RWPE2 (cell line): ENCODE measurements at regions not wholly inside any gene's neighbourhood (a gene's known extent, or its start where the extent isn't known, plus 50 kb on each side); places are given as distances from the start of the nearest gene placed in this dataset.

Experiments used
- ATAC-seq: fragments of 200-7000 bp; cut with Tn5 transposase; 3 replicates; pipeline ENCODE4 v1.9.1; 2021; ENCODE audit warnings: low read depth
- DNase-seq: peaks from one replicate; pipeline ENCODE4 v3.0.0-alpha.2; 2020; ENCODE audit warnings: low spot score
- H3K27ac ChIP-seq: fragments of 450-650 bp; 2 replicates; pipeline ENCODE4 v1.5.1; 2017; ENCODE audit warnings: mild to moderate bottlenecking; ENCODE audit not compliant: poor library complexity, severe bottlenecking
- H3K27me3 ChIP-seq: fragments of 250-450 bp; sonication (Bioruptor Pico); 2 replicates; pipeline ENCODE4 v1.5.1; 2021; ENCODE audit warnings: mild to moderate bottlenecking, moderate library complexity; ENCODE audit not compliant: insufficient read depth, poor library complexity, severe bottlenecking
- H3K36me3 ChIP-seq: fragments of 250-450 bp; sonication (Bioruptor Pico); 2 replicates; pipeline ENCODE4 v1.5.1; 2020; ENCODE audit warnings: low read depth, mild to moderate bottlenecking, moderate library complexity
- H3K4me1 ChIP-seq: fragments of 250-450 bp; sonication (Bioruptor Pico); 2 replicates; pipeline ENCODE4 v1.5.1; 2021; ENCODE audit warnings: mild to moderate bottlenecking, moderate library complexity; ENCODE audit not compliant: insufficient read depth, poor library complexity, severe bottlenecking
- H3K4me3 ChIP-seq: fragments of 250-450 bp; sonication (Bioruptor Pico); 2 replicates; pipeline ENCODE4 v1.5.1; 2021; ENCODE audit warnings: mild to moderate bottlenecking, moderate library complexity; ENCODE audit not compliant: severe bottlenecking
- H3K9me3 ChIP-seq: fragments of 250-450 bp; sonication (Bioruptor Pico); 2 replicates; pipeline ENCODE4 v1.5.1; 2021; ENCODE audit warnings: mild to moderate bottlenecking, moderate library complexity; ENCODE audit not compliant: severe bottlenecking
- TF ChIP-seq, protein P1 (sequence below): fragments of 450-650 bp; IDR thresholded peaks from one replicate; pipeline ENCODE4 v1.5.1; 2017; ENCODE audit warnings: mild to moderate bottlenecking, moderate library complexity; ENCODE audit not compliant: poor library complexity, severe bottlenecking

DNA sequence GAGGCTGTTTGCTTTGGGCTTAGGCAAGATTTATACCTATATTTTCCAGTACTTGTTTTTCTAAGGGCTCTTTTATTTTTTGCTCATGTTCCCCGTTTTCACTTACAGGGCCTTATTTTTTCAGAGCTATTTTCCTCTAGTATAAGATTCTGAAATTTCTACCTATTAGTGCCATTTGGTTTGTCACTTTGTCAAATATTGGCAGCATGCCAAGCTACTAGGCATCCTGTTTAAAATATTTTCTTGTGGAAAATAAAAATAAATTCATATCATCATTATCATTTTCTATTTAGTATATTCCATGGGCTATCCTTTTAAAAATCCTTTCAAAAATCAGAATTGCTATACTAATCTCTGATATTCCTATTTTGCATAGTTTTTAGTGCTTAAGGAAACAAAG lies 64.8 kb upstream of the CHST9 start:
- Histone ChIP-seq H3K4me3 (no peak overlapping the region), H3K36me3 (no peaks in the 10 kb centered on the region), H3K27me3 (no peaks in the 10 kb centered on the region), H3K27ac (no peak overlapping the region), H3K4me1 (no peaks in the 10 kb centered on the region), H3K9me3 (no peaks in the 10 kb centered on the region)
- TF ChIP-seq, protein P1, sequence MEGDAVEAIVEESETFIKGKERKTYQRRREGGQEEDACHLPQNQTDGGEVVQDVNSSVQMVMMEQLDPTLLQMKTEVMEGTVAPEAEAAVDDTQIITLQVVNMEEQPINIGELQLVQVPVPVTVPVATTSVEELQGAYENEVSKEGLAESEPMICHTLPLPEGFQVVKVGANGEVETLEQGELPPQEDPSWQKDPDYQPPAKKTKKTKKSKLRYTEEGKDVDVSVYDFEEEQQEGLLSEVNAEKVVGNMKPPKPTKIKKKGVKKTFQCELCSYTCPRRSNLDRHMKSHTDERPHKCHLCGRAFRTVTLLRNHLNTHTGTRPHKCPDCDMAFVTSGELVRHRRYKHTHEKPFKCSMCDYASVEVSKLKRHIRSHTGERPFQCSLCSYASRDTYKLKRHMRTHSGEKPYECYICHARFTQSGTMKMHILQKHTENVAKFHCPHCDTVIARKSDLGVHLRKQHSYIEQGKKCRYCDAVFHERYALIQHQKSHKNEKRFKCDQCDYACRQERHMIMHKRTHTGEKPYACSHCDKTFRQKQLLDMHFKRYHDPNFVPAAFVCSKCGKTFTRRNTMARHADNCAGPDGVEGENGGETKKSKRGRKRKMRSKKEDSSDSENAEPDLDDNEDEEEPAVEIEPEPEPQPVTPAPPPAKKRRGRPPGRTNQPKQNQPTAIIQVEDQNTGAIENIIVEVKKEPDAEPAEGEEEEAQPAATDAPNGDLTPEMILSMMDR: no peak
- DNase-seq (no peak), ATAC-seq (no peak)

GRCh38 chr18:27244259-27244658 lies 59.2 kb upstream of the CHST9 start:
- ATAC-seq: no peak
- TF ChIP-seq, protein P1: no peak
- no peak overlapping the region for H3K27ac ChIP-seq
- peaks cover 4% of the 10 kb centered on the region for H3K27me3 ChIP-seq
- no peak for DNase-seq
- H3K4me1 ChIP-seq: no peaks in the 10 kb centered on the region
- H3K4me3 ChIP-seq: no peak overlapping the region
- H3K36me3 ChIP-seq: no peaks in the 10 kb centered on the region
- no peaks in the 10 kb centered on the region for H3K9me3 ChIP-seq

DNA sequence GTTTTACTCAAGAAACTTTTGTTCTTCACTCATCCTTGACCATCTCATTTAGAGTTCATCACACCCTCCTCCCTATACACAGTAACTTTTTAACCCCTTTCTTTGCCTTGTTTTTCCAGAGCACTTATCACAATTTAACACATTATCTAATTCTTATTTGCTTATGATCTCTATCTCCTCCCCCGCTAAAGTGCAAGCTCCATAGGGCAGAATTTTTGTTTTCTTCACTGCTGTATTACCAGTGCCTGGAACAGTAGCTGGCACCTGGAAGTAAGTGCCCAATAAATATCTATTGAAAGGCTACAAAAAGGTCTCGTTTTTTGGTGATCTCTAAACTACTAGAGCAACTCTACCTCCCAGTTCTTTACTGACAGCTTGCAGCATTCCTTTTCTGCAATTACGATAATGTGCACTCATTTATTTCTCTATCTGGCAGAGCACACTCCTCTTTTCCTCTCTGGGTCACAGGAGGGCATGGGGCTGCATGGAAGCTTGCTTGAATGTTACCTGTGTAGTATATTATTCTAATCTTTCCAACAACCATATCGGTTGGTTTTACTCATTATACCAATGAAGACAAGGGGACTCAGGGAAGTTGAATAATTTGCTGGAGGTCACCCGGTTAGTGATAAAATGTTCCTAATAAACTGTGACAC lies 57.4 kb upstream of the CHST9 start:
- no peaks in the 10 kb centered on the region for H3K9me3 ChIP-seq
- DNase-seq: no peak
- no peaks in the 10 kb centered on the region for H3K36me3 ChIP-seq
- H3K27ac ChIP-seq: no peak overlapping the region
- TF ChIP-seq, protein P1: no peak
- no peaks in the 10 kb centered on the region for H3K4me1 ChIP-seq
- no peak for ATAC-seq
- H3K4me3 ChIP-seq: no peak overlapping the region
- peaks cover 4% of the 10 kb centered on the region for H3K27me3 ChIP-seq

DNA sequence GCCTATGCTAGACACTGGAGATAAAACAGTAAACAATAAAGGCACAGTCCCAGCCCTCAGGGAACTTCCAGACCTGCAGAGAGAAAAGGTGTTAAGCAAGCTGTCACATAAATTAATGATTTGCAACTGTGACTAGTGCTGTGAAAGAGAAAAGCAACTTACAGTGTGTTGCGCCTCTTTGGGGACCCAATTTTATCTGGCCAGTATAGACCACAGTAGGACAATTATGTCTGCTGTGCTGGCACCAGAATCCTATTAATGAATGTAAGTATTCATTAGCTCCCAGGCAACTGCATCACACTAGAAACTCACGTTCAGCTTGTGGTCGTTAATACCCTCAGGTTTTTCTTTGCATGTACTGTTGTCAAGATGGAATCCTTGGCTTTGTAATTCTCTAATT lies 55.3 kb upstream of the CHST9 start:
- no peak overlapping the region for H3K4me3 ChIP-seq
- peaks cover 4% of the 10 kb centered on the region for H3K27me3 ChIP-seq
- no peaks in the 10 kb centered on the region for H3K36me3 ChIP-seq
- no peaks in the 10 kb centered on the region for H3K4me1 ChIP-seq
- no peak for ATAC-seq
- no peak overlapping the region for H3K27ac ChIP-seq
- H3K9me3 ChIP-seq: no peaks in the 10 kb centered on the region
- TF ChIP-seq, protein P1: no peak
- DNase-seq: no peak

DNA sequence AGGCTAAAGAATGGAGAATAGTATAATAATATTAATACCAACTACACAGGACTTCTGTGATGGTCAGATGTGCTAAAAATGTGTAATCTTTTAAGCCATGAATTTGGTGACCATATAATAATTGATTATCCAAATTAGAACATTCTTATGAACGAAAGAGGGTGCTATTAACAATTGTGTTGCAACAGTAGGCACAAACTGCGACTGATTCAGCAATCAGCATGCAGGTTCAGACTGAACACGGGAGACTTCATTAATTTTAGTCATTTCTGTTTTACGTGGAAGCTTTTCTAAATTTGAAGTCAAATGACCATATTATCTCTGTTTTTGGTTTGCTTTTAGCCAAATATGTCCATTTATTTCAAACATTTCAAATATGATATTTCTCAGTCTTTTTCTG lies 54.6 kb upstream of the CHST9 start:
- ATAC-seq (no peak), DNase-seq (no peak)
- no peaks in the 10 kb centered on the region for H3K36me3 ChIP-seq
- TF ChIP-seq, protein P1: no peak
- H3K9me3 ChIP-seq: no peaks in the 10 kb centered on the region
- no peak overlapping the region for H3K27ac ChIP-seq
- H3K4me1 ChIP-seq: no peaks in the 10 kb centered on the region
- no peak overlapping the region for H3K4me3 ChIP-seq
- H3K27me3 ChIP-seq: peaks cover 4% of the 10 kb centered on the region
